Suprapubic skin (tissue), 4 donors: ENCODE measurements at regions not wholly inside any gene's neighbourhood (a gene's known extent, or its start where the extent isn't known, plus 50 kb on each side); places are given as distances from the start of the nearest gene placed in this dataset.
A peak's percentile ranks its signal among the peaks of the same experiment; 100 is the strongest.

ENCODE experiments used
- DNase-seq, 2 donors: peaks; one replicate each; pipeline ENCODE4 v3.0.0-alpha.2; 2019; ENCODE audit warnings: low spot score in 2 of 2
- H3K27ac ChIP-seq: fragments of 200-600 bp; sonication (generic); one replicate; pipeline ENCODE4 v1.5.1; 2019
- H3K27me3 ChIP-seq: fragments of 200-600 bp; sonication (generic); one replicate; pipeline ENCODE4 v1.5.1; 2019
- H3K36me3 ChIP-seq: fragments of 200-600 bp; sonication (generic); one replicate; pipeline ENCODE4 v1.5.1; 2019
- H3K4me1 ChIP-seq: fragments of 200-600 bp; sonication (generic); one replicate; pipeline ENCODE4 v1.5.1; 2019
- H3K4me3 ChIP-seq: fragments of 200-600 bp; sonication (generic); one replicate; pipeline ENCODE4 v1.5.1; 2019; ENCODE audit warnings: mild to moderate bottlenecking
- H3K9me3 ChIP-seq: fragments of 200-600 bp; sonication (generic); one replicate; pipeline ENCODE4 v1.5.1; 2019
- EP300 ChIP-seq: sonication (generic); formaldehyde crosslinking; IDR thresholded peaks from one replicate; pipeline ENCODE4 v1.6.1; 2017; ENCODE audit warnings: antibody characterized with exemption
- POLR2A ChIP-seq, 2 donors: fragments of 450-650 bp; IDR thresholded peaks; one replicate each; pipeline ENCODE4 v1.6.1; 2017; ENCODE audit warnings: antibody characterized with exemption in 2 of 2, mild to moderate bottlenecking in 2 of 2, moderate library complexity in 2 of 2
- POLR2AphosphoS5 ChIP-seq, 3 donors: sonication (generic); formaldehyde crosslinking; IDR thresholded peaks; one replicate each; pipeline ENCODE4 v1.6.1; 2017; ENCODE audit warnings: antibody characterized with exemption in 3 of 3
- WGBS: methylation state at CpG from one replicate; pipeline ENCODE4 v1.1.5; 2018; 5-methylcytosine and 5-hydroxymethylcytosine counted together
- TF ChIP-seq, protein P1 (sequence below), 2 donors: fragments of 200-600 bp in 1 of 2; fragments of 450-650 bp in 1 of 2; sonication (generic) in 1 of 2; IDR thresholded peaks; one replicate each; pipeline ENCODE4 v1.5.1; 2016 to 2019; ENCODE audit warnings: antibody characterized with exemption in 2 of 2, mild to moderate bottlenecking in 1 of 2, moderate library complexity in 1 of 2

DNA sequence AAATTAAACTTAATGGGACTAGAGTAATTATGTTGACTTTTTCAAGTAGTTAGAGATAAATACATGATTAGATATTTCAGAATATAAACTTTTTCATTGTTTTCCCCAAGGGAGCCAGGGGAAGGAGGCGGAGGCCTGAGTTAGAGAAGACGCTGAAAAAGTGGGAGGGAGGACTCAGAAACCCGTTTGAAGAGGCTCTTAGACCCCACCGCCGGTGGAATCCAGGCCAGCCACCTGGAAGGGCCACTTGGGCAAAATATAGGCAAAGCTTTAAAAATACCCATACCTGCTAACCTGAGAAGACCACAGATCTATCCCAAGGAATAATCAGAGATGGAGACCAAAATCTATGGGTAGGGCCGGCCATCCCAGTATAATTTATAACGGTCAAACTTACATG, 242.6 kb downstream of the PTPRU start:
- TF ChIP-seq, protein P1, sequence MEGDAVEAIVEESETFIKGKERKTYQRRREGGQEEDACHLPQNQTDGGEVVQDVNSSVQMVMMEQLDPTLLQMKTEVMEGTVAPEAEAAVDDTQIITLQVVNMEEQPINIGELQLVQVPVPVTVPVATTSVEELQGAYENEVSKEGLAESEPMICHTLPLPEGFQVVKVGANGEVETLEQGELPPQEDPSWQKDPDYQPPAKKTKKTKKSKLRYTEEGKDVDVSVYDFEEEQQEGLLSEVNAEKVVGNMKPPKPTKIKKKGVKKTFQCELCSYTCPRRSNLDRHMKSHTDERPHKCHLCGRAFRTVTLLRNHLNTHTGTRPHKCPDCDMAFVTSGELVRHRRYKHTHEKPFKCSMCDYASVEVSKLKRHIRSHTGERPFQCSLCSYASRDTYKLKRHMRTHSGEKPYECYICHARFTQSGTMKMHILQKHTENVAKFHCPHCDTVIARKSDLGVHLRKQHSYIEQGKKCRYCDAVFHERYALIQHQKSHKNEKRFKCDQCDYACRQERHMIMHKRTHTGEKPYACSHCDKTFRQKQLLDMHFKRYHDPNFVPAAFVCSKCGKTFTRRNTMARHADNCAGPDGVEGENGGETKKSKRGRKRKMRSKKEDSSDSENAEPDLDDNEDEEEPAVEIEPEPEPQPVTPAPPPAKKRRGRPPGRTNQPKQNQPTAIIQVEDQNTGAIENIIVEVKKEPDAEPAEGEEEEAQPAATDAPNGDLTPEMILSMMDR (IDR thresholded peaks at IDR 0.05) = no peak
- no peaks in the 10 kb centered on the region for H3K36me3 ChIP-seq
- H3K4me1 ChIP-seq = no peaks in the 10 kb centered on the region
- no peaks in the 10 kb centered on the region for H3K9me3 ChIP-seq
- H3K27ac ChIP-seq = no peak overlapping the region
- peak in 1 of 2 donors; percentile 40 for DNase-seq
- no peak overlapping the region for H3K4me3 ChIP-seq
- H3K27me3 ChIP-seq = peaks cover 55% of the 10 kb centered on the region
- WGBS = 40% methylated on average over 7 of the region's 7 CpGs

DNA sequence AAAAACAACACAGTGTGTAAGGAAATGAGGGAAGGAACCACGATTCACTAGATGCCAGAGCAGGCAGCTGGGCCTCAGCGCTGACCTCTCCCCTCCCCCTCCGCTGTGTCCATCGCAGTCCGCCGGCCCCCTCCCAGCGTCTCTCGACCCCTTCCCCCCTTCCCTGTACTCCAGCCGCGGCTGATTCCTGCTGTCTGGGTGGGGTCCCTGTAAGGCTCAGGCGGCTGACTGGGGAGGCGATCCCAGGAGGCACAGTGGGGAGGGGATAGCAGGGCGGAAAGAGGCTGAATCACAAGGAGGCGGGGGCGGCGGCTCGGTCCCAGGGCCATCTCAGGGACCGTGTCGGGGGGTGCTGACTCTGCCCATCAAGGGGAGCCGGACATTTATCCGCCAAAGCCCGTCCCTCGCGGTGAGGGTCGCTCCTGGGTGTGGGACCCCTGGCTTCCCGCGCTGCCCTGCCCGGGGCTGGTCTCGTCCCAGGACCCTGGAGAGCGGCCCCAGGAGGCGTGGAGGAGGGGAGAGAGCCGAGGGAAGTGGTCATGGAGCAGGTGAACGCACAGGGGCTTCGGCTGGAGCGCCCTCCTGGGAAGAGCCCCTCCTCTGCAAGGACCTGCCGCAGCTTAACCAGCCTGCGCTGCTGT, 241.9 kb downstream of the PTPRU start:
- Histone ChIP-seq H3K27me3 (peaks cover 61% of the 10 kb centered on the region), H3K9me3 (no peaks in the 10 kb centered on the region), H3K27ac (no peak overlapping the region), H3K4me1 (no peaks in the 10 kb centered on the region), H3K36me3 (no peaks in the 10 kb centered on the region), H3K4me3 (no peak overlapping the region)
- peak in 1 of 2 donors; percentile 61 for DNase-seq
- WGBS = 9% methylated on average over 27 of the region's 37 CpGs
- no peak for TF ChIP-seq POLR2AphosphoS5 (IDR thresholded peaks at IDR 0.05)
- TF ChIP-seq EP300 = no peak
- no peak for TF ChIP-seq POLR2A (IDR thresholded peaks at IDR 0.05)
- TF ChIP-seq, protein P1 (IDR thresholded peaks at IDR 0.05) = no peak

DNA sequence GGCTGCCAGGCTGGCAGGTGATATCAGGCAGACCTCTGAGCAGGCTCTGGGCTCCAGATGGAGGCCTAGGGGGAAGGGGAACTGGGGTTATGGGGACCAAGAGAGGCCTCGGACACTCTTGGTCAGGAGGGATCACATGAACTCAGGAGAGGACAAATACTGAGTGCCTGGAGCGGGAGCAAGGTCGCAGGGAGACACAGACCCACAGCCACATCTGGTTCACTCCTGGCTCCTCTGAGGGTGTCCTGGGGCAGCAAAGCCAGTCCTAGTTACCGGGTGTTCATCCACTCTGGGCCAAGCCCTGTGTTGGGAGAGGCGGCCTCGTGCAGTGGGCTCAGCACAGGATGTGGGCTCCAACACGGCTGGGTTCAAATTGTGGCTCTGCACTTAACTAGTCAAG, 239.0 kb downstream of the PTPRU start:
- Histone ChIP-seq H3K36me3 (no peaks in the 10 kb centered on the region), H3K27ac (no peak overlapping the region), H3K9me3 (no peaks in the 10 kb centered on the region), H3K4me1 (no peaks in the 10 kb centered on the region), H3K4me3 (no peak overlapping the region), H3K27me3 (peaks cover 54% of the 10 kb centered on the region)
- TF ChIP-seq, protein P1 (IDR thresholded peaks at IDR 0.05) = no peak
- TF ChIP-seq POLR2A (IDR thresholded peaks at IDR 0.05) (no peak), EP300 (no peak), POLR2AphosphoS5 (IDR thresholded peaks at IDR 0.05) (no peak)
- peak in 1 of 2 donors; percentile 63 for DNase-seq
- 93% methylated on average over 5 of the region's 7 CpGs for WGBS

DNA sequence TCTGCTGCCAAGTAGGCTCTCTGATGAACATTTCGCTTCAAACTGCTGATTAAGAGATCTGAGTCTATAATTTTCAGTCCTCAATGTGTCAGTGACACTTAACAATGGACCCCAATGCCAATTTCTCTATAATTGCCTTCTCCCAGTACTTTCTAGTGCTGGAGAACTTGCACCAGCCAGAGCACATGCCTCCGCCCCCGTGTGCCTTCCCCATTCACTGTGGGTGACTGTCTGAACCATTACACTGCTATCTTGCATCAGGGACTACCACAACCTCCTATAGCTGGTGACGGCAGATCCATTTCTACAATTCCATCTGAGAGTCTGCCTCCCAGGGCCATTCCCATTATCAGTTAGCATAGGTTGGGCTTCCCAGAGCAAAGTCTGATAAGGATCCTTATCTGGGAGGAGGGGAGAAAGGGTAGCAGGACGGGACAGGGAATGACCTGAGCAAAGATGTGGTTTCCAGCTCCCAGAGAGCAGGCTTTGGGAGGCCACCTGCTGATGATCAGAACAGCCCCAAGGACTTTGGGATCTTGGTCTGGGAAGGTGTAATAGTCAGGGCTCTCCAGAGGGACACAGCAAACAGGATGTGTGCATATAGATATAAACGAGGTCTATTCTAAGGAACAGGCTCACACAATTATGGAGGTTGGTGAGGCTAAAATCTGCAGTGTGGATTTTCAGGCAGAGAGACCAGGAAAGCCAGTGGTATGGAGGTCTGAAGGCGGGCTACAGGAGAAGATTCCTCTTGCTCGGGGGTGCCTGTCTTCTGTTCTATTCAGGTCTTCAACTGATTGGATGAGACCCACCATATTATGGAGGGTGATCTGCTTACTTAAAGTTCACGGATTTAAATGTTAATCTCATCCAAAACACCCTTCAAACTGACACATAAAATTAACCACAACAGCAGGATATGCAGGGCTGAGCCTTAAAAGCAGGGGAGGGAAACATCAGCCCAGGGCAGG, 238.2 kb downstream of the PTPRU start:
- Histone ChIP-seq H3K27ac (no peak overlapping the region), H3K27me3 (peaks cover 47% of the 10 kb centered on the region), H3K4me1 (no peaks in the 10 kb centered on the region), H3K9me3 (no peaks in the 10 kb centered on the region), H3K4me3 (no peak overlapping the region), H3K36me3 (no peaks in the 10 kb centered on the region)
- peak in 1 of 2 donors; percentile 21 for DNase-seq
- WGBS = 75% methylated on average over 8 of the region's 9 CpGs
- no peak for TF ChIP-seq POLR2A (IDR thresholded peaks at IDR 0.05)
- no peak for TF ChIP-seq EP300
- TF ChIP-seq, protein P1 (IDR thresholded peaks at IDR 0.05) = no peak
- TF ChIP-seq POLR2AphosphoS5 (IDR thresholded peaks at IDR 0.05) = no peak
